ENCODE measurements at regions not wholly inside any gene's neighbourhood (a gene's known extent, or its start where the extent isn't known, plus 50 kb on each side); places are given as distances from the start of the nearest gene placed in this dataset.

GRCh38 chr1:88250915-88251314 is 433.2 kb upstream of the PKN2 start:
- DNase-seq (ENCODE audit: insufficient read length, low spot score) (no peak), FAIRE-seq (no peak)
- no peak for TF ChIP-seq POLR2AphosphoS5 (IDR thresholded peaks at IDR 0.05; ENCODE audit: low read depth, low read length)
- no peak for TF ChIP-seq SPI1 (IDR thresholded peaks at IDR 0.05; ENCODE audit: low read depth, low read length)
- no peak for TF ChIP-seq TAF1 (IDR thresholded peaks at IDR 0.05; ENCODE audit: low read depth, low read length)
- TF ChIP-seq POLR2A (IDR thresholded peaks at IDR 0.05; ENCODE audit: low read depth, low read length) = no peak
- TF ChIP-seq POU2F2 (IDR thresholded peaks at IDR 0.05; ENCODE audit: low read depth, low read length) = no peak
- no peak for TF ChIP-seq PAX5 (IDR thresholded peaks at IDR 0.05; ENCODE audit: insufficient read depth, low read length, severe bottlenecking)

GRCh38 chr1:88252745-88253144 is 431.3 kb upstream of the PKN2 start:
- DNase-seq (ENCODE audit: insufficient read length, low spot score) (no peak), FAIRE-seq (no peak)
- TF ChIP-seq POLR2A (IDR thresholded peaks at IDR 0.05; ENCODE audit: low read depth, low read length) = no peak
- TF ChIP-seq POU2F2 (IDR thresholded peaks at IDR 0.05; ENCODE audit: low read depth, low read length) = no peak
- TF ChIP-seq PAX5 (IDR thresholded peaks at IDR 0.05; ENCODE audit: insufficient read depth, low read length, severe bottlenecking) = no peak
- TF ChIP-seq POLR2AphosphoS5 (IDR thresholded peaks at IDR 0.05; ENCODE audit: low read depth, low read length) = no peak
- TF ChIP-seq SPI1 (IDR thresholded peaks at IDR 0.05; ENCODE audit: low read depth, low read length) = no peak
- no peak for TF ChIP-seq TAF1 (IDR thresholded peaks at IDR 0.05; ENCODE audit: low read depth, low read length)

- FAIRE-seq (no peak), DNase-seq (ENCODE audit: insufficient read length, low spot score) (no peak)
- no peak for TF ChIP-seq TAF1 (IDR thresholded peaks at IDR 0.05; ENCODE audit: low read depth, low read length)
- TF ChIP-seq POLR2AphosphoS5 (IDR thresholded peaks at IDR 0.05; ENCODE audit: low read depth, low read length) = no peak
- TF ChIP-seq SPI1 (IDR thresholded peaks at IDR 0.05; ENCODE audit: low read depth, low read length) = no peak
- TF ChIP-seq POLR2A (IDR thresholded peaks at IDR 0.05; ENCODE audit: low read depth, low read length) = no peak
- TF ChIP-seq PAX5 (IDR thresholded peaks at IDR 0.05; ENCODE audit: insufficient read depth, low read length, severe bottlenecking) = no peak
- TF ChIP-seq POU2F2 (IDR thresholded peaks at IDR 0.05; ENCODE audit: low read depth, low read length) = no peak
Observed at GRCh38 chr1:88265606-88266005, 418.5 kb upstream of the PKN2 start.

GRCh38 chr1:88266051-88266450 is 418.0 kb upstream of the PKN2 start:
- DNase-seq (ENCODE audit: insufficient read length, low spot score) (no peak), FAIRE-seq (no peak)
- TF ChIP-seq PAX5 (IDR thresholded peaks at IDR 0.05; ENCODE audit: insufficient read depth, low read length, severe bottlenecking) (no peak), POLR2A (IDR thresholded peaks at IDR 0.05; ENCODE audit: low read depth, low read length) (no peak)

- no peak for TF ChIP-seq POLR2A (IDR thresholded peaks at IDR 0.05; ENCODE audit: low read depth, low read length)
- no peak for TF ChIP-seq SPI1 (IDR thresholded peaks at IDR 0.05; ENCODE audit: low read depth, low read length)
- no peak for TF ChIP-seq POLR2AphosphoS5 (IDR thresholded peaks at IDR 0.05; ENCODE audit: low read depth, low read length)
- no peak for TF ChIP-seq TAF1 (IDR thresholded peaks at IDR 0.05; ENCODE audit: low read depth, low read length)
- TF ChIP-seq PAX5 (IDR thresholded peaks at IDR 0.05; ENCODE audit: insufficient read depth, low read length, severe bottlenecking) = no peak
- no peak for TF ChIP-seq POU2F2 (IDR thresholded peaks at IDR 0.05; ENCODE audit: low read depth, low read length)
- DNase-seq (ENCODE audit: insufficient read length, low spot score) (no peak), FAIRE-seq (no peak)
Observed at GRCh38 chr1:88272216-88272615, 411.9 kb upstream of the PKN2 start.

GRCh38 chr1:88274431-88274830 is 409.6 kb upstream of the PKN2 start:
- no peak for DNase-seq (ENCODE audit: insufficient read length, low spot score)
- TF ChIP-seq POLR2A (IDR thresholded peaks at IDR 0.05; ENCODE audit: low read depth, low read length) (no peak), POU2F2 (IDR thresholded peaks at IDR 0.05; ENCODE audit: low read depth, low read length) (no peak), TAF1 (IDR thresholded peaks at IDR 0.05; ENCODE audit: low read depth, low read length) (no peak), POLR2AphosphoS5 (IDR thresholded peaks at IDR 0.05; ENCODE audit: low read depth, low read length) (no peak), SPI1 (IDR thresholded peaks at IDR 0.05; ENCODE audit: low read depth, low read length) (no peak), PAX5 (IDR thresholded peaks at IDR 0.05; ENCODE audit: insufficient read depth, low read length, severe bottlenecking) (no peak)
- no peak for FAIRE-seq

- no peak for DNase-seq (ENCODE audit: insufficient read length, low spot score)
- FAIRE-seq = no peak
- no peak for TF ChIP-seq TAF1 (IDR thresholded peaks at IDR 0.05; ENCODE audit: low read depth, low read length)
- no peak for TF ChIP-seq POLR2A (IDR thresholded peaks at IDR 0.05; ENCODE audit: low read depth, low read length)
- no peak for TF ChIP-seq SPI1 (IDR thresholded peaks at IDR 0.05; ENCODE audit: low read depth, low read length)
- TF ChIP-seq POU2F2 (IDR thresholded peaks at IDR 0.05; ENCODE audit: low read depth, low read length) = no peak
- no peak for TF ChIP-seq PAX5 (IDR thresholded peaks at IDR 0.05; ENCODE audit: insufficient read depth, low read length, severe bottlenecking)
- no peak for TF ChIP-seq POLR2AphosphoS5 (IDR thresholded peaks at IDR 0.05; ENCODE audit: low read depth, low read length)
Observed at GRCh38 chr1:88275259-88275862, 408.7 kb upstream of the PKN2 start.

GRCh38 chr1:88276163-88276562 is 407.9 kb upstream of the PKN2 start:
- DNase-seq (ENCODE audit: insufficient read length, low spot score) (no peak), FAIRE-seq (no peak)
- no peak for TF ChIP-seq POU2F2 (IDR thresholded peaks at IDR 0.05; ENCODE audit: low read depth, low read length)
- no peak for TF ChIP-seq TAF1 (IDR thresholded peaks at IDR 0.05; ENCODE audit: low read depth, low read length)
- no peak for TF ChIP-seq POLR2AphosphoS5 (IDR thresholded peaks at IDR 0.05; ENCODE audit: low read depth, low read length)
- TF ChIP-seq SPI1 (IDR thresholded peaks at IDR 0.05; ENCODE audit: low read depth, low read length) = no peak
- TF ChIP-seq PAX5 (IDR thresholded peaks at IDR 0.05; ENCODE audit: insufficient read depth, low read length, severe bottlenecking) = no peak
- no peak for TF ChIP-seq POLR2A (IDR thresholded peaks at IDR 0.05; ENCODE audit: low read depth, low read length)

- FAIRE-seq = no peak
- DNase-seq (ENCODE audit: insufficient read length, low spot score) = no peak
- TF ChIP-seq POLR2A (IDR thresholded peaks at IDR 0.05; ENCODE audit: low read depth, low read length) (no peak), POLR2AphosphoS5 (IDR thresholded peaks at IDR 0.05; ENCODE audit: low read depth, low read length) (no peak), POU2F2 (IDR thresholded peaks at IDR 0.05; ENCODE audit: low read depth, low read length) (no peak), PAX5 (IDR thresholded peaks at IDR 0.05; ENCODE audit: insufficient read depth, low read length, severe bottlenecking) (no peak), SPI1 (IDR thresholded peaks at IDR 0.05; ENCODE audit: low read depth, low read length) (no peak), TAF1 (IDR thresholded peaks at IDR 0.05; ENCODE audit: low read depth, low read length) (no peak)
Observed at GRCh38 chr1:88284066-88284465, 400.0 kb upstream of the PKN2 start.
